ENCODE measurements at regions not wholly inside any gene's neighbourhood (a gene's known extent, or its start where the extent isn't known, plus 50 kb on each side); places are given as distances from the start of the nearest gene placed in this dataset.

- Histone ChIP-seq H3K79me2 (ENCODE audit: insufficient read depth, low read length) (no peaks in the 10 kb centered on the region), H3K4me1 (ENCODE audit: control insufficient read depth in 1 of 2, insufficient read depth in 2 of 2, low read length in 2 of 2) (no peaks in the 10 kb centered on the region), H3K9me3 (replicated peaks in 1 of 2; ENCODE audit: control insufficient read depth in 1 of 2, insufficient read depth in 1 of 2, low read length in 2 of 2) (no peaks in the 10 kb centered on the region), H3K27ac (ENCODE audit: low read depth in 1 of 2, low read length in 2 of 2) (no peak overlapping the region), H3K36me3 (replicated peaks in 1 of 2; ENCODE audit: control insufficient read depth in 1 of 2, insufficient read depth in 2 of 2, low read length in 2 of 2) (no peaks in the 10 kb centered on the region), H3K4me2 (replicated peaks; ENCODE audit: extremely low read depth, low read length, poor library complexity, severe bottlenecking) (no peak overlapping the region), H2AFZ (ENCODE audit: insufficient read depth, low read depth, low read length, poor library complexity, severe bottlenecking) (no peak overlapping the region), H4K20me1 (ENCODE audit: insufficient read depth, low read length) (no peaks in the 10 kb centered on the region), H3K27me3 (ENCODE audit: control insufficient read depth in 2 of 2, insufficient read depth in 2 of 2, low read length in 2 of 2) (no peaks in the 10 kb centered on the region), H3K4me3 (replicated peaks in 1 of 3; ENCODE audit: low read depth in 2 of 3, low read length in 3 of 3) (no peak overlapping the region), H3K9ac (ENCODE audit: insufficient read depth, low read length, poor library complexity, severe bottlenecking) (no peak overlapping the region)
- H3K27me3 Mint-ChIP-seq (ENCODE audit: low read depth in 3 of 3), result peaks cover 0 to 2% (median 2%) of the 10 kb centered on the region in 3 donors
- DNase-seq, result no peak
- H3K9me3 Mint-ChIP-seq, result peaks cover 0 to 4% (median under 1%) of the 10 kb centered on the region in 7 donors
- no peak for TF ChIP-seq CTCF (IDR thresholded peaks at IDR 0.05)
- no peaks in the 10 kb centered on the region for H3K4me1 Mint-ChIP-seq
- intact Hi-C loops (cut with micrococcal nuclease), result no loop called here
- WGBS (ENCODE audit: insufficient coverage), result no CpG with 5 or more reads among the region's 4 CpGs
- H3K4me3 Mint-ChIP-seq, result no peak overlapping the region
- no peaks in the 10 kb centered on the region for H3K36me3 Mint-ChIP-seq
- no peak overlapping the region for H3K27ac Mint-ChIP-seq
These were observed 152.9 kb upstream of the MOCS2 start for GRCh38 chr5:53262348-53262970.

GRCh38 chr5:53263151-53263550 lies 153.6 kb upstream of the MOCS2 start:
- Histone ChIP-seq H3K79me2 (ENCODE audit: insufficient read depth, low read length) (no peaks in the 10 kb centered on the region), H4K20me1 (ENCODE audit: insufficient read depth, low read length) (no peaks in the 10 kb centered on the region), H3K36me3 (replicated peaks in 1 of 2; ENCODE audit: control insufficient read depth in 1 of 2, insufficient read depth in 2 of 2, low read length in 2 of 2) (no peaks in the 10 kb centered on the region), H3K4me1 (ENCODE audit: control insufficient read depth in 1 of 2, insufficient read depth in 2 of 2, low read length in 2 of 2) (no peaks in the 10 kb centered on the region), H3K27ac (ENCODE audit: low read depth in 1 of 2, low read length in 2 of 2) (no peak overlapping the region), H3K4me2 (replicated peaks; ENCODE audit: extremely low read depth, low read length, poor library complexity, severe bottlenecking) (no peak overlapping the region), H2AFZ (ENCODE audit: insufficient read depth, low read depth, low read length, poor library complexity, severe bottlenecking) (no peak overlapping the region), H3K27me3 (ENCODE audit: control insufficient read depth in 2 of 2, insufficient read depth in 2 of 2, low read length in 2 of 2) (no peaks in the 10 kb centered on the region), H3K9me3 (replicated peaks in 1 of 2; ENCODE audit: control insufficient read depth in 1 of 2, insufficient read depth in 1 of 2, low read length in 2 of 2) (peaks cover 0 to 4% of the 10 kb centered on the region in 2 donors), H3K4me3 (replicated peaks in 1 of 3; ENCODE audit: low read depth in 2 of 3, low read length in 3 of 3) (no peak overlapping the region), H3K9ac (ENCODE audit: insufficient read depth, low read length, poor library complexity, severe bottlenecking) (no peak overlapping the region)
- 100% methylated on average over 1 of the region's 1 CpG for WGBS (ENCODE audit: insufficient coverage)
- no peaks in the 10 kb centered on the region for H3K4me1 Mint-ChIP-seq
- no peak for DNase-seq
- peaks cover 4 to 10% (median 6%) of the 10 kb centered on the region in 7 donors for H3K9me3 Mint-ChIP-seq
- intact Hi-C loops (cut with micrococcal nuclease), result no loop called here
- H3K27me3 Mint-ChIP-seq (ENCODE audit: low read depth in 3 of 3), result peaks cover 0 to 2% (median 2%) of the 10 kb centered on the region in 3 donors
- no peaks in the 10 kb centered on the region for H3K36me3 Mint-ChIP-seq
- H3K4me3 Mint-ChIP-seq, result no peak overlapping the region
- TF ChIP-seq CTCF (IDR thresholded peaks at IDR 0.05), result no peak
- H3K27ac Mint-ChIP-seq, result no peak overlapping the region

Data from CD14-positive monocyte (primary cell).